Heart left ventricle (tissue), 16 donors: ENCODE measurements at regions not wholly inside any gene's neighbourhood (a gene's known extent, or its start where the extent isn't known, plus 50 kb on each side); places are given as distances from the start of the nearest gene placed in this dataset.

Experiments used
- ATAC-seq, 4 donors: fragments of 200-7000 bp; cut with Tn5 transposase; one replicate each; pipeline ENCODE4 v1.9.1; 2020 to 2022; ENCODE audit warnings: moderate library complexity in 4 of 4, mild to moderate bottlenecking in 3 of 4, moderate number of reproducible peaks in 1 of 4
- DNase-seq, 5 donors: peaks; one replicate each; pipeline ENCODE4 v3.0.0-alpha.2; 2020
- H3K27ac ChIP-seq, 12 donors: fragments of 200-600 bp; sonication (generic) in 4 of 12; one replicate each; pipeline versions ENCODE4 v1.5.0 to v1.8.0; 2016 to 2022; ENCODE audit warnings: mild to moderate bottlenecking in 2 of 12
- H3K27me3 ChIP-seq, 9 donors: fragments of 200-600 bp; sonication (generic) in 2 of 9; one replicate each; pipeline versions ENCODE4 v1.5.1 to v1.8.0; 2016 to 2022; ENCODE audit warnings: mild to moderate bottlenecking in 3 of 9
- H3K36me3 ChIP-seq, 9 donors: fragments of 200-600 bp; sonication (generic) in 2 of 9; one replicate each; pipeline versions ENCODE4 v1.5.0 to v1.8.0; 2018 to 2022; ENCODE audit warnings: mild to moderate bottlenecking in 2 of 9
- H3K4me1 ChIP-seq, 12 donors: fragments of 200-600 bp; sonication (generic) in 4 of 12; one replicate each; pipeline versions ENCODE4 v1.5.0 to v1.8.0; 2016 to 2022; ENCODE audit warnings: mild to moderate bottlenecking in 3 of 12
- H3K4me3 ChIP-seq, 12 donors: fragments of 200-600 bp; sonication (generic) in 4 of 12; one replicate each; pipeline versions ENCODE4 v1.5.0 to v1.8.0; 2017 to 2022; ENCODE audit warnings: mild to moderate bottlenecking in 9 of 12, moderate library complexity in 4 of 12
- H3K9me3 ChIP-seq, 12 donors: fragments of 200-600 bp; sonication (generic) in 4 of 12; one replicate each; pipeline versions ENCODE4 v1.5.0 to v1.8.0; 2016 to 2022; ENCODE audit warnings: mild to moderate bottlenecking in 1 of 12
- POLR2A ChIP-seq, 2 donors: fragments of 450-650 bp; IDR thresholded peaks; one replicate each; pipeline ENCODE4 v1.6.1; 2017; ENCODE audit warnings: antibody characterized with exemption in 2 of 2, mild to moderate bottlenecking in 2 of 2, moderate library complexity in 2 of 2
- WGBS, 4 donors: extraction: QIAGEN DNeasy Blood & Tissue Kit in 2 of 4; methylation state at CpG; one replicate each; pipeline versions ENCODE4 v1.1.5 to v1.1.7; 2013 to 2018; 5-methylcytosine and 5-hydroxymethylcytosine counted together
- intact Hi-C, 10 donors: fragments of 100-400 bp; cut with DNase I; formaldehyde crosslinking; loops; one replicate each; pipeline versions ENCODE4 v1.11.1 to v1.14.2; 2022
- TF ChIP-seq, protein P1 (sequence below), 12 donors: fragments of 200-600 bp; sonication (generic) in 4 of 12; IDR thresholded peaks; one replicate each; pipeline versions ENCODE4 v1.5.0 to v1.8.0; 2018 to 2022; ENCODE audit warnings: antibody characterized with exemption in 12 of 12, mild to moderate bottlenecking in 5 of 12
- donor health status: ischemic (EF 13 %, LVEDD 7.1; RV severe dilation, severe dysfunction).
- donor health status: healthy with polysubstance abuse.
- donor health status: DM: no; HTN: yes; CAD: no.
- donor health status: DM: no; HTN: no; CAD: no.
- donor health status: ischemic (EF 25% LVEDD 6.9; RV normal size, moderate dysfunction).
- donor health status: ischemic (EF 25% LVEDD 5.7; RV mildly dilated, moderate dysfunction).
- donor health status: healthy.
- donor health status: DM: yes; HTN: yes; CAD: no.
- donor health status: ischemic (EF 35%, LVEDD 5.7; RV mildly dilated, moderate dysfunction).
- donor health status: nonischemic (EF 11% LVEDD 7.7; RV severe dilation, severe dysfunction).
- donor health status: DM: yes; HTN: yes; CAD: no.
- donor health status: PGD.
- donor health status: ischemic (EF 29% LVEDD 5.4; RV normal size, mild dysfunction).
- donor health status: nonischemic (EF 23%, LVEDD 6.1; RV moderate dilation, normal function).

DNA sequence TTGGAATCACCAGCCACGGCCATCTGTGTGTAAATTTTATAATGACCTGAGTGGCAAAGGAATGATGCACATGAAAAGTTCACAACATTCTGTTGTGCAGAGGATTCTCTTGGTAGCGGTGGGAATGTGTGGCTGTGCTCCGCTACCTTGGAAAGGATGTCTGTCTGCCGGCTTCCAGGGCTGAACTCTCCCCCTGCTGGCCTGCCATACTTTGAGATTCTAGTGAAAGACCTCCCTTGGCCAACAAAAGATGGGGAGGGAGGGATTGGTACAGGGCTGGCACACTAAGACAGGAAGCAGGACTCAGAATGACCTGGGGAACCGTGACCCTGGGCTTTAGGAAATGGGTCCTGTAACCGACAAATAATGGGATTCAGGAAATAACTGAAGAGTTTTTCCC is 194.5 kb upstream of the PLD5 start:
- ATAC-seq (no peak), DNase-seq (no peak)
- intact Hi-C loops = no loop called here
- 77 to 83% (median 82%) methylated on average over 6 of the region's 6 CpGs for WGBS, 4 donors
- TF ChIP-seq POLR2A (IDR thresholded peaks at IDR 0.05) = no peak
- TF ChIP-seq, protein P1, sequence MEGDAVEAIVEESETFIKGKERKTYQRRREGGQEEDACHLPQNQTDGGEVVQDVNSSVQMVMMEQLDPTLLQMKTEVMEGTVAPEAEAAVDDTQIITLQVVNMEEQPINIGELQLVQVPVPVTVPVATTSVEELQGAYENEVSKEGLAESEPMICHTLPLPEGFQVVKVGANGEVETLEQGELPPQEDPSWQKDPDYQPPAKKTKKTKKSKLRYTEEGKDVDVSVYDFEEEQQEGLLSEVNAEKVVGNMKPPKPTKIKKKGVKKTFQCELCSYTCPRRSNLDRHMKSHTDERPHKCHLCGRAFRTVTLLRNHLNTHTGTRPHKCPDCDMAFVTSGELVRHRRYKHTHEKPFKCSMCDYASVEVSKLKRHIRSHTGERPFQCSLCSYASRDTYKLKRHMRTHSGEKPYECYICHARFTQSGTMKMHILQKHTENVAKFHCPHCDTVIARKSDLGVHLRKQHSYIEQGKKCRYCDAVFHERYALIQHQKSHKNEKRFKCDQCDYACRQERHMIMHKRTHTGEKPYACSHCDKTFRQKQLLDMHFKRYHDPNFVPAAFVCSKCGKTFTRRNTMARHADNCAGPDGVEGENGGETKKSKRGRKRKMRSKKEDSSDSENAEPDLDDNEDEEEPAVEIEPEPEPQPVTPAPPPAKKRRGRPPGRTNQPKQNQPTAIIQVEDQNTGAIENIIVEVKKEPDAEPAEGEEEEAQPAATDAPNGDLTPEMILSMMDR (IDR thresholded peaks at IDR 0.05) = no peak
- no peaks in the 10 kb centered on the region for H3K27me3 ChIP-seq
- no peak overlapping the region for H3K4me3 ChIP-seq
- H3K27ac ChIP-seq = no peak overlapping the region
- H3K36me3 ChIP-seq = no peaks in the 10 kb centered on the region
- H3K9me3 ChIP-seq = peaks cover 0 to 3% (median 0%) of the 10 kb centered on the region in 12 donors
- H3K4me1 ChIP-seq = peaks cover 0 to 12% (median 0%) of the 10 kb centered on the region in 12 donors

DNA sequence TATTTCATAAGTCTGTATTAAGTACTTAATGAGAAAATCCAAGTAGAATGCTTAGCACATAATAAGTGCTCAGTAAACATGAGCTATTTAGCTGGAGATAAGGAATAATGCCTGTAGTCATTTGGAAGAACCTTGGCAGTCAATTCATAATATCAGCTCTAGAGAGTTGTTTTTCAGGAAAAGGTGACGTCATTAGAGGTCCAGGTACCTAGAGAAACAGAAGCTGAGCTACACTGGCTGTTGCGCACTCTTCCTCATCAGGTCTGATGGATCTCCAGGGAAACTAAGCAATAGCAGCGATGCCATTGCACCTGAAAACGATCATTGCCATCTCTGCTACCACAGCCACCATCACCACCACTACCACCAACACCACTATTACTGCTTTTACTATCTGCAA is 187.8 kb upstream of the PLD5 start:
- Histone ChIP-seq H3K9me3 (no peaks in the 10 kb centered on the region), H3K27ac (no peak overlapping the region), H3K27me3 (no peaks in the 10 kb centered on the region), H3K36me3 (no peaks in the 10 kb centered on the region), H3K4me3 (no peak overlapping the region), H3K4me1 (no peaks in the 10 kb centered on the region)
- DNase-seq (no peak), ATAC-seq (no peak)
- WGBS, 4 donors = 72 to 84% (median 76%) methylated on average over 4 of the region's 4 CpGs
- TF ChIP-seq POLR2A (IDR thresholded peaks at IDR 0.05) = no peak
- TF ChIP-seq, protein P1 (IDR thresholded peaks at IDR 0.05) = no peak
- intact Hi-C loops = no loop called here

DNA sequence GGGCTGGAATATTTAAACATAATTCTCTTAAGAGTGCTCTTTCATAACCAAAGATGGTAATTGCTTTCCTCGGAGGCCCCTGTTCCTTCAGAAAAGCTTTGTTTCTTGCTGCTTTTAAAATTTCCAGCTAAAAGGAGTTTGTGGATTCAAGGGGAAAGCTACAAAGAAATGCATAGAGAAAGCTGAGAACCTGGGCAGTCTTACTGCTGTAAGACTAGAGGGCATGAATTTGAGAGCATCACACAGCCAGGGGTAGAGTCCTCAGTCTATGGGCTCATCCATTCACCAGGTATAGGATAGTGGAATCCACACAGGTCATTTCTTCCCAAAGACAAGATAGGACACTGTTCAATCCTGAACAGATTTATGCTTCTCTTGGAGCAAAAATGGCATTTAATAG is 186.3 kb upstream of the PLD5 start:
- intact Hi-C loops = no loop called here
- no peaks in the 10 kb centered on the region for H3K36me3 ChIP-seq
- no peak overlapping the region for H3K27ac ChIP-seq
- no peaks in the 10 kb centered on the region for H3K4me1 ChIP-seq
- no peak overlapping the region for H3K4me3 ChIP-seq
- H3K27me3 ChIP-seq = no peaks in the 10 kb centered on the region
- WGBS, 4 donors = 57 to 72% (median 68%) methylated on average over 1 of the region's 1 CpG
- DNase-seq (no peak), ATAC-seq (no peak)
- TF ChIP-seq, protein P1 (IDR thresholded peaks at IDR 0.05) = no peak
- no peak for TF ChIP-seq POLR2A (IDR thresholded peaks at IDR 0.05)
- no peaks in the 10 kb centered on the region for H3K9me3 ChIP-seq

DNA sequence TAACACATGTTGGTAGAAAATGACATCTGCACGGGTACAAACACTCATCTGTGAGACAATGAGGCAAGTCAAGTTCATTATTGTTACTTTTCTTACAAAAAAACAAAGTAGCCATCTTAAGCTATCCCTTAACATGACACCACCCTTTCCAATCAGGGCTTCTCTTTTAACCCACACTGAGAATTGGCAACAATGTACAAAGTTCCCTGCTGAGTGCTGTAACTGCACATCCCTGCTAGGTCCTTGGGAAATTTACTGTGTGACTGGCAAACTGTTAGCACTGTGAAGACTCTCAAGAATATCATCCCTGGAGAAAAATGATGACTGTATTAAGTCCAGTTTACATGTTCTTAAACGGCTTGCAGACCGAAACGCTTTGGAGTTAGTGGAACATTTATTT is 185.8 kb upstream of the PLD5 start:
- ATAC-seq (no peak), DNase-seq (no peak)
- 54 to 81% (median 71%) methylated on average over 4 of the region's 4 CpGs for WGBS, 4 donors
- Histone ChIP-seq H3K36me3 (no peaks in the 10 kb centered on the region), H3K27me3 (no peaks in the 10 kb centered on the region), H3K27ac (no peak overlapping the region), H3K4me1 (no peaks in the 10 kb centered on the region), H3K4me3 (no peak overlapping the region), H3K9me3 (no peaks in the 10 kb centered on the region)
- TF ChIP-seq, protein P1 (IDR thresholded peaks at IDR 0.05) = no peak
- no peak for TF ChIP-seq POLR2A (IDR thresholded peaks at IDR 0.05)
- intact Hi-C loops = no loop called here
